ENCODE measurements at regions not wholly inside any gene's neighbourhood (a gene's known extent, or its start where the extent isn't known, plus 50 kb on each side); places are given as distances from the start of the nearest gene placed in this dataset.
"Not testable (repeated sequence)": the region's sequence is repeated elsewhere in the genome, so short reads cannot be mapped to it uniquely, and the experiment has no call there.

GRCh38 chr16:29289516-29290239 lies 116.8 kb downstream of the NPIPB11 start:
- not testable (repeated sequence) for TF ChIP-seq CTCF (IDR thresholded peaks at IDR 0.05); POLR2AphosphoS5 (IDR thresholded peaks at IDR 0.05); EP300 (IDR thresholded peaks at IDR 0.05; ENCODE audit: low read depth)

Measured in transverse colon (tissue), 4 donors.